GM20000 (cell line): ENCODE measurements at regions not wholly inside any gene's neighbourhood (a gene's known extent, or its start where the extent isn't known, plus 50 kb on each side); places are given as distances from the start of the nearest gene placed in this dataset.

ENCODE experiments used
- DNase-seq: peaks from one replicate; pipeline ENCODE4 v3.0.0; 2012; ENCODE audit warnings: low spot score
- CTCF ChIP-seq: IDR thresholded peaks from 2 replicates; pipeline ENCODE4 v1.5.1; 2012; ENCODE audit warnings: mild to moderate bottlenecking, control low read depth; ENCODE audit errors: extremely low read depth, missing control alignments

- TF ChIP-seq CTCF, result no peak
- DNase-seq, result no peak
Observed at GRCh38 chr15:39460748-39461147, 120.1 kb upstream of the THBS1 start.

GRCh38 chr15:39461536-39462130 is 119.2 kb upstream of the THBS1 start:
- TF ChIP-seq CTCF, result no peak
- DNase-seq, result no peak

DNA sequence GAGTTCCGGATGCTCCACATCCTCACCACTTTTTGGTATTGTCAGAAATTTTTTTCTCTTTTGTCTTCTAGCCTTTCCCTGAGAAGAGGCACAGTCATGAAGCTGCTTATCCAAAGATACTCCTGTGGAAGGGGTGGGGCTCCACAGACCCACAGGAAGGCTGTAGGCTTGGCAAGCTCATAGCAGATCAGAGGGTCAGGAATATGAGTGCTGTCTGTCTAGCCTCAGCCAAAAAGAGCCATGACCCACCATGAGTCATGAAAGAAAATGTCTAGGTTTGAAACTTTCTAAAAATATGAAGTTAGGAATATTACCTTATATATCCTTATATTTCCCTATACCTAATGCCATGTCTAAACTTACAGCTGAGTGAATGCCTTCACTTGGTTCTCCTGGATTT is 118.2 kb upstream of the THBS1 start:
- TF ChIP-seq CTCF, result no peak
- no peak for DNase-seq

DNA sequence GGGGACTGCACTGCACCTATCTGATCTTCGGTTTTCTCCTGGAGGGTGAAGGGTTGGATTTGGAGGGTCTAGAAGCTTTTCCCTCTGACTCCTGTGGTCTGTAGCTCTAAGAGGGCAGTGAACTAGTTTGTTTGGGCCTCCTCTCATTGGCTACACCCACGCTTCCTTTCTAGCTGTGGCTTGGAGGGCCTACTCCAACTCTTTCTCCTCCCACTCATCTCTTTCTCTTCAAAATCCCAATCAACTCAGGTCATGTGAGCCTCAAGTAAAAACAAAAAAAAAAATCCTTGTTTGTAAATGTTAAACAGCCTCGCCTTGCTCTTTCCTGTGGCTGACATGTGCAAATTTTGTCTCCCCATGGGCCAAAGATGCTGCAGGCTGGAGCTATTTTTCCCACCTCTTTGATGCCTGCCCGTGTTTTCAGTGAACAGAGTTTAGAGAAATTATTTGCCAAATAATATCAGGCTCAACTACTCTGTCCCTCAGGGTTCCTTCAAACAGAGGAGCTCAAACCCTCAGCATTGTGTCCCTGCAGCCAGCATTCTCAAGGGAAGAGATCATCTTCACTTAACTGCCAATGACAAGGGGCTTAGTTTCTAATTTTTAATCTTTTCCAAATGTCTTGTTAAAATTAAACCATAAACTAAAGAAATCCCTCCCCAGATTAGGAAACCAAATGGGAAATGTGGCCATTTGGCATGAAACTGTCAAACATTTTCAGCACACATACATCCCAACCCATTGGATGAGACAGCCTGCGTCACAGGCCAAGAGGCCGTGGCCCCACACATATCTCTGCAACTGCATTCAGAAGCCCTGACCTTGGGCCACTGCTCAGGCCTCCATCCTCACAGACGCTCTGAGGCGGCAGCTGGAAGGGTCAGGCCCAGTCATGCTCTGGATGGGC is 114.8 kb upstream of the THBS1 start:
- no peak for DNase-seq

DNA sequence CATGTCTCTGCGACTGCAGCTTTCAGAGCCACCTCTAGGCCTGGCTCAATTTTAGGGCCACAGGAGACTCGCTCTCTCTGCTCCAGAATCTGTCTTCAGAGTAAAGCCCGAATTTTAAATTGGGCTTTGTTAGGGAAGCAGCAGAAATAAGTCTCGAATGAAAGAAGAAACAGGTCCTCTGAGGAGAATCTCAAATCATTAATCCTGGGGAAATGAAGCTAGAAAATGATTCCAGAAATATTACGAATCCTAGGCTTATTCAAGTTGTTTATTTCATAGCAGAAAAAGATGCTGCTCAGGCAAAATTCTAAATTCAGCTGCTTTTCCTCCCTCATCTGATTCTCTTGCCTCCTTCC is 114.2 kb upstream of the THBS1 start:
- DNase-seq, result no peak
- no peak for TF ChIP-seq CTCF

More for the DNA sequence above, 114.8 kb upstream of the THBS1 start:
- TF ChIP-seq CTCF, result no peak

- TF ChIP-seq CTCF, result no peak
- DNase-seq, result no peak
Observed at GRCh38 chr15:39468331-39468730, 112.5 kb upstream of the THBS1 start.

- no peak for TF ChIP-seq CTCF
- no peak for DNase-seq
Observed at GRCh38 chr15:39468828-39469227, 112.1 kb upstream of the THBS1 start.
